RWPE2 (cell line): ENCODE measurements at regions not wholly inside any gene's neighbourhood (a gene's known extent, or its start where the extent isn't known, plus 50 kb on each side); places are given as distances from the start of the nearest gene placed in this dataset.

Experiments
- ATAC-seq: fragments of 200-7000 bp; cut with Tn5 transposase; 3 replicates; pipeline ENCODE4 v1.9.1; 2021; ENCODE audit warnings: low read depth
- DNase-seq: peaks from one replicate; pipeline ENCODE4 v3.0.0-alpha.2; 2020; ENCODE audit warnings: low spot score
- H3K27ac ChIP-seq: fragments of 450-650 bp; 2 replicates; pipeline ENCODE4 v1.5.1; 2017; ENCODE audit warnings: mild to moderate bottlenecking; ENCODE audit not compliant: poor library complexity, severe bottlenecking
- H3K27me3 ChIP-seq: fragments of 250-450 bp; sonication (Bioruptor Pico); 2 replicates; pipeline ENCODE4 v1.5.1; 2021; ENCODE audit warnings: mild to moderate bottlenecking, moderate library complexity; ENCODE audit not compliant: insufficient read depth, poor library complexity, severe bottlenecking
- H3K36me3 ChIP-seq: fragments of 250-450 bp; sonication (Bioruptor Pico); 2 replicates; pipeline ENCODE4 v1.5.1; 2020; ENCODE audit warnings: low read depth, mild to moderate bottlenecking, moderate library complexity
- H3K4me1 ChIP-seq: fragments of 250-450 bp; sonication (Bioruptor Pico); 2 replicates; pipeline ENCODE4 v1.5.1; 2021; ENCODE audit warnings: mild to moderate bottlenecking, moderate library complexity; ENCODE audit not compliant: insufficient read depth, poor library complexity, severe bottlenecking
- H3K4me3 ChIP-seq: fragments of 250-450 bp; sonication (Bioruptor Pico); 2 replicates; pipeline ENCODE4 v1.5.1; 2021; ENCODE audit warnings: mild to moderate bottlenecking, moderate library complexity; ENCODE audit not compliant: severe bottlenecking
- H3K9me3 ChIP-seq: fragments of 250-450 bp; sonication (Bioruptor Pico); 2 replicates; pipeline ENCODE4 v1.5.1; 2021; ENCODE audit warnings: mild to moderate bottlenecking, moderate library complexity; ENCODE audit not compliant: severe bottlenecking
- CTCF ChIP-seq: fragments of 450-650 bp; IDR thresholded peaks from one replicate; pipeline ENCODE4 v1.5.1; 2017; ENCODE audit warnings: mild to moderate bottlenecking, moderate library complexity; ENCODE audit not compliant: poor library complexity, severe bottlenecking

GRCh38 chr3:31433679-31433992 lies 99.1 kb upstream of the STT3B start:
- Histone ChIP-seq H3K9me3 (no peaks in the 10 kb centered on the region), H3K36me3 (no peaks in the 10 kb centered on the region), H3K4me1 (no peaks in the 10 kb centered on the region), H3K27ac (no peak overlapping the region), H3K4me3 (no peak overlapping the region), H3K27me3 (no peaks in the 10 kb centered on the region)
- TF ChIP-seq CTCF = no peak
- ATAC-seq (no peak), DNase-seq (no peak)

GRCh38 chr3:31434819-31435218 lies 97.9 kb upstream of the STT3B start:
- no peaks in the 10 kb centered on the region for H3K27me3 ChIP-seq

GRCh38 chr3:31436830-31437229 lies 95.9 kb upstream of the STT3B start:
- Histone ChIP-seq H3K4me3 (no peak overlapping the region), H3K27me3 (no peaks in the 10 kb centered on the region), H3K9me3 (no peaks in the 10 kb centered on the region), H3K27ac (no peak overlapping the region), H3K4me1 (no peaks in the 10 kb centered on the region), H3K36me3 (no peaks in the 10 kb centered on the region)
- TF ChIP-seq CTCF = no peak
- no peak for DNase-seq
- no peak for ATAC-seq

More at GRCh38 chr3:31434819-31435218, 97.9 kb upstream of the STT3B start:
- H3K36me3 ChIP-seq = no peaks in the 10 kb centered on the region
- no peaks in the 10 kb centered on the region for H3K9me3 ChIP-seq
- H3K4me3 ChIP-seq = no peak overlapping the region
- H3K27ac ChIP-seq = no peak overlapping the region
- no peak for TF ChIP-seq CTCF
- no peak for ATAC-seq
- H3K4me1 ChIP-seq = no peaks in the 10 kb centered on the region
- no peak for DNase-seq

GRCh38 chr3:31438742-31439141 lies 94.0 kb upstream of the STT3B start:
- H3K36me3 ChIP-seq = no peaks in the 10 kb centered on the region
- H3K27ac ChIP-seq = no peak overlapping the region
- no peaks in the 10 kb centered on the region for H3K27me3 ChIP-seq
- H3K4me3 ChIP-seq = no peak overlapping the region
- no peaks in the 10 kb centered on the region for H3K4me1 ChIP-seq
- no peak for DNase-seq
- no peak for TF ChIP-seq CTCF
- ATAC-seq = no peak
- no peaks in the 10 kb centered on the region for H3K9me3 ChIP-seq

GRCh38 chr3:31439890-31440750 lies 92.6 kb upstream of the STT3B start:
- Histone ChIP-seq H3K9me3 (no peaks in the 10 kb centered on the region), H3K36me3 (no peaks in the 10 kb centered on the region), H3K27ac (no peak overlapping the region), H3K4me3 (no peak overlapping the region), H3K27me3 (no peaks in the 10 kb centered on the region), H3K4me1 (no peaks in the 10 kb centered on the region)
- no peak for TF ChIP-seq CTCF
- DNase-seq (no peak), ATAC-seq (no peak)
